Activated CD4-positive, alpha-beta T cell treated with anti-CD3 and anti-CD28 coated beads for 24 hours (primary cell): ENCODE measurements at regions not wholly inside any gene's neighbourhood (a gene's known extent, or its start where the extent isn't known, plus 50 kb on each side); places are given as distances from the start of the nearest gene placed in this dataset.

Experiments
- DNase-seq, 2 donors: peaks; one replicate each; pipeline ENCODE4 v3.0.0-alpha.2; 2020; ENCODE audit warnings: low read depth in 2 of 2

DNA sequence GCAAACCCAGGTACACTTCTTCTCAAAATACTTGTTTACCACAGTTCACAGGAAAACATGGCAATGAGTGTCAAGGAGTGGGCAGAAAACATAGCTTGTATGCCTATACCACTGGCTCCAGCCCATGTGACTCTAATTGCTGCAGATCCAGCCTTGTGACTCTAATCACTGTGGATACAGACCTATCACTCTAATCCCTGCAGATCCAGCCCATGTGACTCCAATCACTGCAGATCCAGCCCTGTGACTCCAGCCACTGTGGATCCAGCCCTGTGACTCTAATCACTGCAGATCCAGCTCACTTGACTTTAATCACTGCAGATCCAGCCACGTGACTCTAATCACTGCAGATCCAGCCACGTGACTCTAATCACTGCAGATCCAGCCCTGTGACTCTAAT lies 366.3 kb upstream of the IRX4 start:
- no peak for DNase-seq

- DNase-seq = no peak
Measured at GRCh38 chr5:2242539-2242938, 359.8 kb upstream of the IRX4 start.

DNA sequence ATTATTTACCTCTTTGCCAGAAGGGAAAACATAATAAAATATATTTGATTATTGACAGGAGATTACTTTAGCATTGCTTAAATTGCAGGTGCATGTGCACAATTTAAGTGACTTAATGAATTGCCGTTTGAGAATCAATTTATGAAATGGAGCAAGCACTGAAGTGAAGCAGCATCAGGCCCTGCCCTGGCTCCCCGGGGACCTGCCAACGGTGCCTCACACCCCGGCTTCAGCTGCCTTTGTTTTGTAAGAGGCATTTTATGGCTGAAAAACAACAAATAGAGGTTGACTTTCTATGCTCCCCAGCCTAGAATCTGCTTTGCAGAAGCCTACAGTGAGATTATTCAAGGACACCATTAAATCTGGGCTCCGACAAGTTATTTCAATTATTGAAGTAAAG lies 359.1 kb upstream of the IRX4 start:
- DNase-seq = no peak

DNA sequence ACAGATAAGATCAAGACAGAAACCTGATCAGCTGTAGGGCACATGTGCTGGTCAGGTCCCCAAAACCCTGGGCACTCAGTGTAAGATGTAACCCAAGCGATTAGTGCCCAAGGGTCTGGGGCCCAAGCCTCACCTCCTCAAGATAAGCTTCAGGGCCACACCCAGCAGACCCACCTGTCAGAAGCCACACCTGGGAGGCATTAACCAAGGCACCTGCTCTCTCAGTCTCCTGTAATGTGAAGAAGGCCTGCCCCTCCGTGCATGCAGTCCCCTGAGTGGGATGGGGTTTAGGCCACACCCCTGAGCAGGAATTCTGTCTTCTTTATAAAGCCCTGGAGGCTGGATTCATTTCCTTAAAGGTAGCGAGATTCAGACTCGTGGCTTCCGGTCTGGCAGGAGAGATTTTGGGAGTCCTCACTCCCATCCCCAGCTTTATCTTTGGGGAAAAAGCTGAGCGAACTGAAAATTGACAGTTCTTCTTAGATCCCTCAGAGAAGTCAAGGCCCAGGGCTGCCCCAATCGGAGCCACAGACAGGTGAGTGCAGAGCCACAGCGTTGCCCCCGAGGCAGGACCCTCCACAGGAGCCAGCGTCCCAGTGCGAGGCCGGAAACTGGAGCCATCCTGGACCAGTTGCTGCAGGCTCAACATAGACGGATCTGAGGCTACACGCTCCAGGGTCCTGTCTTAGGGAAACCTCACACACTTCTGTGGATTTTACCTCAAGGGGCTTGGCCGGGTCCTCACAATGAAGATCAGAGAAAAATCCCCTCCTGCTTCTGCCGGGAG lies 357.6 kb upstream of the IRX4 start:
- DNase-seq = no peak

DNA sequence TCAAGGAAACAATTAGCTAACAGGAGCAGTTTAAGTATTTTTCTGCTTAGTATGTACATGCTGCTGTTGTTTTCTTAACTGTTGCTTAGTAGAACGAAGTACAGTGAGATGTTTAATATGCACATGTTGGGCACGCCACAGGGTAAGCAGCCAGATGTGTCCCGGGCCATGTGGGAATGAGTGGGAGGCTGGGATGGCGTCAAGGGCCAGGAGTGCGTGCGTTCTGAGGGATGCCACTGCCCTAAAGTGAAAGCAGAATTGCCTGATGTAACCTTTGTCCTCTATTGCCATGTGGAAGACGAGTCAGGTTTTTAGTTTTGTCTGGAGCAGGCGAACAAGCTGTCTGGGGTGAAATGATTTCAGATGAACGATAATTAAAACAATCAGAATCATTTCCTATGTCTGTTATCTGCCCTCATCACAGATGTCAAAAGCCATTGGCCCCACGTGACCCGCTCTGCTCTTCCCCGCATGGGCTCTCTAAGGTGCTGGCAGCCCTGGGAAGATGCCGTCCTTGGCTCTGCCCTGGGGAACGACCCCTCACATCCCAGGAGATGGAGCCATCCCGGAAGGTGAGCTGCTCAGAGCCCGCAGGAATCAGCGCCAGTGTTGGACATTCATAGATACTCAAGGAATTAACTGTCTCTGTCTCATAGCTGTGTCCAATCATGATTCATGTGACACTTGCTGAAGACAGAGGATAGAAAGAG lies 356.6 kb upstream of the IRX4 start:
- no peak for DNase-seq

GRCh38 chr5:2238732-2239131 lies 356.0 kb upstream of the IRX4 start:
- no peak for DNase-seq

DNA sequence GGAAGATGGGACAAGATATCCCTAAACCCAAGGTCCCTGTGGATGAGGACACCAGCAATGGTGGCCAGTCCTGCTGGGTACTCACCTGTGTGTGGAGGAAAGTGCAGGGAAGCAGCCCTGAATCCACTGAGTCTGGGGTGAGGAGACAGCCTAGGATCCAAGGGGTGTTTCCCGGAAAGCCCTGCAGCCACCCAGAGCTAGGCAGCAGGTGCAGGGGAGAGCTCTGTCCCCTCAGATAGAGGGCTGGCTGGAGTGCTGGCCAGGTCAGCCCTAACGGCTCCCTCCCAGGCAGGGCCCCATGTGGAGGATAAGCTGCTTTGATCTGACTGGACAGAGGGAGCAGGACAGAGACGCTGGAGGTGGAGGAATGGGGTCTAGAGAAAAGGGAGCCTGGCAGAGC lies 344.7 kb upstream of the IRX4 start:
- no peak for DNase-seq

- no peak for DNase-seq
Measured at GRCh38 chr5:2224689-2225088, 342.0 kb upstream of the IRX4 start.

- no peak for DNase-seq
Measured at GRCh38 chr5:2223303-2223702, 340.6 kb upstream of the IRX4 start.

DNA sequence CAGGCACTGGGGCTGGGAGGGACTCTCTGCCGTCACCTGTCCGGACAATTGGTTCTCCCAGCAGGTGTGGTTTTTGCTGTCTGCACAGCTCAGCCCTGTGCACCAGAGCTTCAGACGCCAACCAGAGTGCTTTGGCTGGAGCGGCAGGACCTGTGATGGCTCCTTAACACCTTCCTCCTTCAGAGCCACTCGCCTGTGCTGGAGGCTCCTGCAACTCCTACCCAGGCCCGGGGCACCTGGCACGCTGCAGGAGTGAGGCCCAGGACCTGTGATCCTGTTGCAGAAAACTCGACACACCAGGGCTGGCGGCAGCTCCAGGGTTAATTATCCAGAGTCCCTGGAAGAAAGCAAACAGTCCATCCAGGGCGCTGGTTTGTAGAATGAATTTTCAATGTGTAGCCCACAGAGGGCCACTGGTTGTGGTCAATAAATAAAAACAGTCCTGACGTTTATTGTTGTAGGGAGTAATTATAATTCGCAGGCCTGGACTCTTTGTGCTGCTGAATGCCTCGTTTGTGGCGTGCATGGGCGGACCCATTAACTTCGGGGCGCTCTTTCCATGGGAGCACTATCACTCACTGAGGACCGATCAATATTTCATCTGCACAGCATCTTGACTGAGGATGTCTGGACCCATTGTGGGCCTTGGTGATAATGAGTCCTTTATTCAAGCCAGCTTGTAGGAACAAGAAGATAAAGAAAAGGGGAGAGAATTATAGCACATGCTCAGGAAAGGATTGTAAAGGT lies 339.7 kb upstream of the IRX4 start:
- DNase-seq = no peak

DNA sequence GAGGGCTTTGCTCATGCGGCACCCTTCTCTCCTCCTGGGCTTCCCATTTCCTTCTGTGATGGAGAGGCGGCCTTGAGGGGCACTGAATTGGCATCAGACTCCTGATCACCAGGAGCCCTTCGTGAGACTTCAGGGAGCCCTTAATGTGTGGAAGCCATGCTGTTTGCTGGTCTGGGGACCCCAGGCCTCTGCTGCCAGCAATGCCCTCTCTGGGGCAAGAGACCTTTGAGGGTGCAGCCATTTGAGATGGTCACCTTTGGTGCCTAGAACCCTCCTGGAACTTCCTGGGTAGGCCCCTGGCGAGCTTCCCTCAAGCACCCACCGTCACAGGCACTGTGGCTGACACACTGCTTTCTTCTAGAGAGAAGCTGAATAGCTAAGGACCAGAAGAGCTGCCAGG lies 338.7 kb upstream of the IRX4 start:
- no peak for DNase-seq

DNA sequence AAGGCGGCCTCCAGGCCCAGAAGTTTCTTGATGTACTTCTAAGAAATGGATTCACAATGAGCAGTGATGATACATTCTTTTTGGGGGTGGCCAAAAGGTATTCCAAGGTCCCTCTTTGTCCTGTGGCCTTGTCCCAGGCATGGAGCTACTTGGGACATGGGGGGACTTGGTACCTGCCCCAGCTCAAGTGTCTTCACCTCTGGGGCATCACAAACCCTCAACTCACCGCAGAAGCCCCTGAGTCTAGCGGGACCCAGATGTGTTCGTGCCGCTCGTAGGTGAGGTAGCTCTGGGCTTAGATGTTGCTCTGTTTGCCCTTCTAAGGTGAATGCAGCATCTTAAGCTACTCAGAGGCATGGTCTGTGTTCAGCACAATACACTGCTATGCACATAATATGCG lies 338.0 kb upstream of the IRX4 start:
- DNase-seq = no peak

GRCh38 chr5:2219149-2219776 lies 336.5 kb upstream of the IRX4 start:
- DNase-seq = no peak

DNA sequence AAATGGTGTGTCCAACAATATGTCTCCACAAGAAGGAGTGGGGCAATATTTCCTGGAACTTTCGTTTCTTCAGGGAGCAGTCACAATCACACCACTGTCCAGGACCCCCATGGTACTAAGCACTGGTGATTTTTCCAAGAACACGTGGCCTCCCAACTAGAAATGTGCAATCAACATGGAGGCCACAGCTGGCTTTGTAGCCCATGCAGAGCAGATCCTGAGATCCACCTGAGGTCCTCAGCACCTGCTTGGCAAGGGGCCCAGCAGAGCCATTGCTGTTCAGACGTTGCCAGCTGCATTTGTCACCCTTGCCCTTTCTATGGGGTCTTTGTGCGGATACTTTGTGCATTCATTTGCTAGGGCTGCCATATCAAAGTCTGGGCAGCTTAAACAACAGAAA lies 334.5 kb upstream of the IRX4 start:
- no peak for DNase-seq

DNA sequence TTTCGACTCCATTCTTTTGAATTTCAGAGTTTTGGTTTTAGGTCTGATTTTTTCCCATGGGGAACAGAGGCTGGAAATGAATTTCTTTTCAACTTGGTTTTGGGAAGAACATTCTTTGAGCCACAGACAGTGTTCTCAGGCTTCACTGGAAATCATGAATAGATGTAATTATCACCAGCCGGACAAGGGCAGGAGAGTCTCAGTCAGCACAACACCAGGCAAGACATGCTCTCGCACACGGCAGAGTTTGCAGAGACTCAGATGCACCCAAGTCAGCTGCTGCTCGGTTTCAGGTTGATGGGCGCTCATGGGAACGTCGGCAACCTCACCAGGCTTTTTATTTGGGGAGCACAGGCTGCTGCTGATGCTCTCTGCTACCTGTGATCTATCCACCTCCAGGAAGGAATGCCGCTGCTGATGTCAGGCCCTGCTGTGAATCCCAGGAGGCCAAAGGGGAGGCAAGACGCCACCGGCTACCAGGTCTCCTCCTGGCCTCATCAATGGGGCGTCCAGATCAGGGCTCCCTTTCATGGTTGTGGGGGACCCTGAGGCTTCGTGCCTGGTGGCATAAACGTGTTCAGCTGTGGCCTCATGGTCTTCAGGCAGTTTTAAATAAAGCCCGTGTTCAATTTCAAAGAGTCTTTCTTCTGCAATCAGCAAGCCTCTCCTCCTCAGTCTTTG lies 332.3 kb upstream of the IRX4 start:
- no peak for DNase-seq

- no peak for DNase-seq
Measured at GRCh38 chr5:2213121-2213730, 330.5 kb upstream of the IRX4 start.

DNA sequence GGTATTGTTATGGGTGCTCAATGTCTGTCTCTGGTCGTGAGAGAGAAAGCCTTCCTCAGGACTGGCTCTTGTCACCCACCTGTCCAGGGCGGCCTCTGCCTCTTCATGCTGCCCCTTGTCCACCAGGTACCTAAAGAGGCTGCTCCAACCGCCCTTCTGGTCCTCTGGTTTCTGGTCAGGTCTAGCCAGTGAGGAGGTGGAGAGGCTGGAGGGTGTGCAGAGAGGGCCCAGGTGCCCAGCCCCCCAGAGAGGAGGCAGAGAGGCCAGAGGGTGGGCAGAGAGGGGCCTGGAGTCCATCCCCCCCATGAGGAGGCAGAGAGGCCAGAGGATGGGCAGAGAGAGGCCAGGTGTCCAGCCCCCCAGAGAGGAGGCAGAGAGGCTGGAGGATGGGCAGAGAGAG lies 329.8 kb upstream of the IRX4 start:
- DNase-seq = no peak

- no peak for DNase-seq
Measured at GRCh38 chr5:2208239-2208544, 325.5 kb upstream of the IRX4 start.

DNA sequence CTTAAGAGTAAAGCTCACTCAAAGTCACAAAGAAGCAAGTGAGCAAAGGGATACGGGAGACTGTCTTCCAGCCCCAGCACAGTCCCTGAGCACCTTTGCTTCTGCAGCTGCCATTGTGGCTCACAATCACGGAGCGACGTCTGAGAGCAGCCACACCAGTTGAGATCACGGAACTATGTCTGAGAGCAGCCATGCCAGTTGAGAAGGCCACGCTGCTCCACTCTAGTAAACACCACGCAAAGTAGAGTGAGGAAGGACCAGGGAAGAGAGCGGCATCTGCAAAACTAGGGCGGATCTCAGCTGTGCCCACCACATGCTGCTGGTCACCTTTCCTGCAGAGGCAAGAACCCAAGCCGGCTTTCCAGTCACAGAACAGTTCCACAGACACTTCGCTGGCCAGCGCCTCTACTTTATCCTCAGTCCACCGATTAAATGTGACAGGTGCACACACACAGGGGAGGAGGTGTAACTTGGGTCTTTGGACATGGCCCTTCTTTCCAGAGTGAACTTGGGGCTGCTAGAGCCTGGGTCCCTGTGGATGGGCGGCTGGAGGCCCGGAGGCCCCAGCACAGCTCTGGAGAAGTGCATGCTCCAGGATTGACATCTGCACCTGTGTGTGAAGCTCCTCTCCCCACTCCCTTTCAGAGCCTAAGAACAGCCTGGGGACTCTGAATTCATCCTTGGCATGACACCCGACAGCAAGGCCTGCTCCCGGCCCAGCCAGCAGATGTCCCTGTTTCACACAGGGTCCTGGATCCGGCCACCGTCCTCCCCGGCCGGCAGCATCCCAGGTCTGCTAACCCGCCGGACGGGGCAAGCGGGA lies 324.9 kb upstream of the IRX4 start:
- no peak for DNase-seq

DNA sequence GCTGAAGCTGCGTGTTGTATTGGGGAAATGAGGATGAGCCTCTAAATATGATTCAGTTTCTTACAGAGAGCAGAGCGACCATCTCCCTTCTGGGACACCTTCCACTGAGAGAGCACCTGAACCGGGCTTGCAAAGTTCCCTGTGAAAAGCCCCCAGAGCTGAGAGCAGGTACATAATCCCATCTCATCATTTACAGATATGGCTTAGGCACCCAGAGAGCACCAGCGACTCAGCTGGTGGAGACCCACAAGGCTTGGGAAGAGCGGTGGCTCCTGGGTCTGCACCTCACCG lies 324.3 kb upstream of the IRX4 start:
- DNase-seq = no peak
